NCI-H2171 treated with DMSO at 0.1 percent for 48 hours (cell line): ENCODE measurements at regions not wholly inside any gene's neighbourhood (a gene's known extent, or its start where the extent isn't known, plus 50 kb on each side); places are given as distances from the start of the nearest gene placed in this dataset.
"Not testable (repeated sequence)": the region's sequence is repeated elsewhere in the genome, so short reads cannot be mapped to it uniquely, and the experiment has no call there.

Experiments used
- DNase-seq: peaks from one replicate; lab custom pipeline; 2025; lab: John Stamatoyannopoulos, UW

- no peak for DNase-seq
Measured at GRCh38 chr5:87746891-87747377, 334.2 kb upstream of the CCNH start.

- DNase-seq: no peak
Measured at GRCh38 chr5:87746341-87746740, 333.6 kb upstream of the CCNH start.

GRCh38 chr5:87741881-87742280, 329.2 kb upstream of the CCNH start:
- no peak for DNase-seq

- DNase-seq: no peak
Measured at GRCh38 chr5:87735923-87736322, 323.2 kb upstream of the CCNH start.

- no peak for DNase-seq
Measured at GRCh38 chr5:87733897-87734296, 321.2 kb upstream of the CCNH start.

GRCh38 chr5:87732875-87733768, 320.4 kb upstream of the CCNH start:
- no peak for DNase-seq

GRCh38 chr5:87729781-87730180, 317.1 kb upstream of the CCNH start:
- no peak for DNase-seq

- no peak for DNase-seq
Measured at GRCh38 chr5:87722286-87722685, 309.6 kb upstream of the CCNH start.

- DNase-seq: not testable (repeated sequence)
Measured at GRCh38 chr5:87718224-87718925, 305.6 kb upstream of the CCNH start.

- DNase-seq: no peak
Measured at GRCh38 chr5:87717761-87718160, 305.0 kb upstream of the CCNH start.

GRCh38 chr5:87705876-87706275, 293.1 kb upstream of the CCNH start:
- no peak for DNase-seq

GRCh38 chr5:87686975-87687374, 274.2 kb upstream of the CCNH start:
- no peak for DNase-seq

- DNase-seq: no peak
Measured at GRCh38 chr5:87686018-87686417, 273.3 kb upstream of the CCNH start.

- no peak for DNase-seq
Measured at GRCh38 chr5:87674235-87674634, 261.5 kb upstream of the CCNH start.

GRCh38 chr5:87671146-87671545, 258.4 kb upstream of the CCNH start:
- no peak for DNase-seq

GRCh38 chr5:87665166-87665565, 252.4 kb upstream of the CCNH start:
- DNase-seq: no peak

GRCh38 chr5:87661784-87662566, 249.2 kb upstream of the CCNH start:
- DNase-seq: no peak

- DNase-seq: no peak
Measured at GRCh38 chr5:87653242-87653641, 240.5 kb upstream of the CCNH start.

GRCh38 chr5:87650284-87650683, 237.6 kb upstream of the CCNH start:
- no peak for DNase-seq

- no peak for DNase-seq
Measured at GRCh38 chr5:87649455-87649854, 236.7 kb upstream of the CCNH start.

- DNase-seq: no peak
Measured at GRCh38 chr5:87645224-87645623, 232.5 kb upstream of the CCNH start.

GRCh38 chr5:87640902-87641301, 228.2 kb upstream of the CCNH start:
- no peak for DNase-seq
